ENCODE measurements at regions not wholly inside any gene's neighbourhood (a gene's known extent, or its start where the extent isn't known, plus 50 kb on each side); places are given as distances from the start of the nearest gene placed in this dataset.
A peak's percentile ranks its signal among the peaks of the same experiment; 100 is the strongest.

DNA sequence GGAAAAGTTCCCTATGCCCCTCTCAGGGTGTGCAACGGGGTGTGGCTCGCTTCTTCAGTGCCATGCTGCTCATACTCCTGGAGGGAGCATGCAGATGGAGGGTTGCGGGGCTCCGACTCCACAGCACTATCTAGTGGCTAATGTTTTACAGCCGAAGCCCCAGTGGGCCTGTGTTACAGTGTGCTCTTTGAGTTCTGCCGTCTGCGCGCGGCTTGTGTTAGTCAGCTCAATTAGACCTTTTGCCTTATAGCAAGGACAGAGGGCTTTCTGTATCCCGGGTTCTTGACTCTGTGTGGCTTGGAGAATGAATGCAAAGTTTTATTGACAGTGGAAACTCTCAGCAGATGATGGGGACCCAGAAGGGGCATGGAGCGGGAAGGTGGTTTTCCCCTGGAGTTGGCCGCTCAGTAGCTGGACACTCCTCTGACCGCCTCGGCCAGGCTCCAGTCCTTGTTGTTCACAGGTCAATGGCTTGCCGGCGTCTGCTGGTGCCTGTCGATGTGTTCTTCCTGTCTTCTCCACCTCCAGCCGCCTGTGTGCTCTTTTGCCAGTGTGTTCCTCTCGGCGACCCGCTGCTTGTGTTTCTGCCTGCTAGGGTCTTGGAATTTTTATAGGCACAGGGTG lies 383.4 kb downstream of the LMO7 start:
- DNase-seq (ENCODE audit: low spot score) = peak; percentile 18

DNA sequence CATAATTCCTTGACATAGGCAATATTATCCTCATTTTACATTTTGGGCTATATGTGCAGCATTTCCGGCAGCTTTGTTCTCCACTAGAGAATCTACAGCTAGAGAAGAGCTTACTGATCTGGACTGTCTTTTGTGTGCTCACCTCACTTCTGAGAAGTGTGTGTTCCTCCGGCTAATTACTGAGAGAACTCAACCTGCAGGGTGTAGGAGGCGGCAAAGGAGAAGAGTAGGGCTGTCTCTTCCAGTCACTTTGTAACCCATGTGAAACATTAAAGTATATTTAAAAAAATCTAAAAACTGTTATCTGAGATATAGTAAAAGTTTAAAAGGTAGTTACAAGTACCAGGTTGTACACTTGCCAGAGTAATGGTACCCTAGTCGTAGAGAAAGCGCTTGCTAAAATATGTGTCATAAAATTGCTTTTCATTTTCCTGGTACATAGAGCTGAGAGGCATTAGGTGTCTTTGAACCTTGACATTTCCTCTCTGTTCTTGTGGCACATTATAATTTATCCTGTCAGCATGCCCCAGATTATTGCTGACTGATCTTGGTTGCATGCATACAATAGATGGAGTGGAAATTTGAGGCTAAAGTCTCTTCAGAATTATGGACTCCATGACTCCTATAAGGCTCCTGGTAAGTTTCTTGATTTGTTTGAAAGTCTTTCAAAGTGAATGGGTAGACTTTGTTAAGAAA lies 381.9 kb downstream of the LMO7 start:
- no peak for DNase-seq (ENCODE audit: low spot score)

- DNase-seq (ENCODE audit: low spot score) = peak; percentile 40
These were observed 380.8 kb downstream of the LMO7 start for GRCh38 chr13:76016799-76017400.

GRCh38 chr13:76014406-76015318 lies 378.5 kb downstream of the LMO7 start:
- peak; percentile 9 for DNase-seq (ENCODE audit: low spot score)

DNA sequence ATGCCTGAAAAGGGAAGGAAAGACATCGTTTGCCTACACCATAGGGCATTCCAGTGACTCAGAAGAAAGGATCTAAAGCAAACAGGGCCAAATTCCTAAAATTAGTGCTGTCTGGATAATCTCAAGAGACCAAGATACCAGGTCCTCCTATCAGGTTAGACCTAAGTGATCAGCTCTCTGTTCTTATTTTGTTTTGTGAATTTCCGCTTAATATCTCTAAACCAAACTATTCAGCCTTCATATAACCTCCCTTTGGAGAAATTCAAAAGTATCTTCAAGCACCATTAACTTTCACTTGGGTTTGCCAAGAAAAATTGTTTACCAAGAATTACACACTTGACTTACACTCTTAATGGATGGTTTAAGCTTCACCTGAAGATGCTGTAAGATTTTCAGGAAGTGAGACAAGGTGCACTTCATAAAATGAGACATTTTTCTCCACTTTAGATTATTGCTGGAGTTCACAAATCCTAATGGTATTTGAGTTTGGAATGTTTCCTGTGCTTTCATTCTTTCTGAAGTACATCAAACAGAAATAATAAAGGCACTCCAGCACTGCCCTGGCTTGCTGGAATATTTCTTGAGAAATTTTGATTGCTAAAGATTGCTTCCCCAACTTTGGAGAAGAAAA lies 376.1 kb downstream of the LMO7 start:
- DNase-seq (ENCODE audit: low spot score) = no peak

- DNase-seq (ENCODE audit: low spot score) = no peak
These were observed 373.2 kb downstream of the LMO7 start for GRCh38 chr13:76009267-76009890.

DNA sequence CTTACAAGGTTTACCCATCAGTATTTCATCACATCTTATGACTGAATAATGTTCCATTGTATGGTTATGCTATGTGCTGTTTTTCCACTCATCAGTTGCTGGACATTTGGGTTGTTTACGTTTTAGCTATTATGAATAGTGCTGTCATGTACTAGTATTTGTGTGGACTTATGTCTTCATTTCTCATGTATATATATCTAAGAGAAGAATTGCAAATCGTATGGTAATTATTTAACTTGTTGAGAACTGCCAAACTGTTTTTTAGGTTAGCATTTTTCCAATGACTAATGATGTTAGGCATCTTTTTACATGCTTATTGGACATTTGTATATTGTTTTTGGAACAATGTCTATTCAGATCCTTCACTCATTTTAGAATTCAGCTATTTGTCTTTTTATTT lies 368.3 kb downstream of the LMO7 start:
- DNase-seq (ENCODE audit: low spot score) = no peak

DNA sequence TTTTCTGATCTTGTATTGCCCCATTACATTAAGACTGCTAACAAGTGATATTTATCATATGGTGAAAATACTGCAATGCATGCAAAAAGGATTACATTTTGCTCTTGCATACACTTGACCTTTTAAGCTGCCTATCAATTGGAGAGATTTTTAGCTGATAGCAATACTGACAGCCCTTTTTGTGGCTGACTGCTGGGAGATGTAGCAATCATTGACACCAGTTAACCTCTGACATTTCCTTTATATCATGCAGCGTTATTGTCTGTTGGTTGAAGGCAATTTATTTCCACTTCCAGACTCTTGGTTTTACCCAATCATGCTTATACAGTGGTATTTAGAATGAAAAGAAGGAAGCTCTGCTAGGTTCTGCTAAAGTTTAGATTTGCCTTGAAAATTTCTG lies 364.0 kb downstream of the LMO7 start:
- no peak for DNase-seq (ENCODE audit: low spot score)

GRCh38 chr13:75996582-75996981 lies 360.5 kb downstream of the LMO7 start:
- no peak for DNase-seq (ENCODE audit: low spot score)

DNA sequence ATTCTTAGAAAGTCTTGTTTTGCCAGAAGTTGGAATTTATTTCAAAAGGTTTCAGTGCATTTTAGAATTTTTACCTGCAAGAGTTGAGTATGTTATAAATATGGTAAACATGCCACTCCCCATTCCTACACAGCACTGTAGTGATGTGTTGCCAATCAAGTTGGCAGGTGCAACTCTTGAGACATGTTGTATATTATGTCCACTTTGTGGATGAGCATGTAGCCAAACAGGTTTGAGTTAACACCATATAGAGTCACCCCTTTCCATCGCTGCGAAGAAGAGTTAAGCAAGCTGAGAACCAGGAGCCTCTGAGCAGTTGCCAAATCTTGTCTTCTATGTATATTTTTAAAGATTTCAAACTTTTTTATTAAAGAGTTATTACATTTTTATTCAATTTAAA lies 359.8 kb downstream of the LMO7 start:
- DNase-seq (ENCODE audit: low spot score) = no peak

DNA sequence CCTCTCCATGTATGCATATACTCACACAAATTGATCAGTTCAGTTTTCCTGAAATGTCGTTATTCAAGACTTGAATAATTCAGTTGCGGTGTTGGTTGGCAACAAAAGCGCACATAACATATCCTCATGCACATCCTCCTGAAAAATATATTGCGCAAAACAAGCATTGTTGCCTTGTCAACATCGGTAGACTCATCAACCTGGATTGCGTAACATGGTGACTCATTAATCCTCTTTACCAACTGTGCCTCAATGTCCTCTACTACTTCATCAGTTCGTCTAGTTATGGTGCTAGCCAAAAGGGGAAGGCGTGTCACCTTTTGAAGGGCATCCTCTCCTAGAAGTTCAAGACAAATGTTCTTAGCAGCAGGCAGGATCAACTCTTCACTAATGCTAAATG lies 357.7 kb downstream of the LMO7 start:
- DNase-seq (ENCODE audit: low spot score) = no peak

DNA sequence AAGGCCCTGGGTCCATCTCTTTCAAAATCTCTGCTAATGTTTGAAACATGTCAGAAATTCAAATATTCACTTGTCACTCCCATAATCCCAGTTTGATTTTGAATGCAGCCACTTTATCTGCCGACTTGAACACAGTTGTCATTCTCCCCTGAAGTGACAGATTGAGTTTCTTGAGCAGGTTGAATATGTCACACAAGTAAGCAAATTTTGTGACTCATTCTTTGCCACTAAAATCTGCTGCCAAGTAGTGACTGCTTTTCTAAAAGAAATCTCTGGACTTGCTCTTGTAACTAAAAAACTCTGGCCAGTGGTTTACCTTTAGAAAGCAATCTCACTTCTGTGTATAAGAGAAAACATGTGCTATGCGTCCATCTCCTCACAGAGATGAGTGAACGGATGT lies 357.1 kb downstream of the LMO7 start:
- no peak for DNase-seq (ENCODE audit: low spot score)

DNA sequence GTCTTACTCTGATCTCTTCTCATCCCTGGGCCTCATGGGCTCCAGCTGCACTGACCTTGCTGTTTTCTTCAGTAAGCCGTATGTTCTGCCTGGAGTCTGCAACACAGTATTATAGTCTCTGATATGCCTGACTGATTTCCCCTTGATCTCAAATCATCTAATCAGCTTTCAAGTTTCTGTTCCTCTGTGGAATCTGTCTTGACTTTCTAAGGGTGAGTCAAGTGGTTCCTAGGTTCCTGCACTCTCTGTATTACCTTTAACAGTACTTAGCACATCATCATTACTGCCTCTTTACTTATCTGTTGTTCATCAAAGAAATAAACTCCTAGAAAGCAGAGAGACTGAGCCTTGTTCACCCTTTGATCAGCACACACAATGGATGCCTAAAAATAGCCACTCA lies 350.7 kb downstream of the LMO7 start:
- no peak for DNase-seq (ENCODE audit: low spot score)

GRCh38 chr13:75985132-75985531 lies 349.0 kb downstream of the LMO7 start:
- no peak for DNase-seq (ENCODE audit: low spot score)

GRCh38 chr13:75978818-75979217 lies 342.7 kb downstream of the LMO7 start:
- DNase-seq (ENCODE audit: low spot score) = no peak

DNA sequence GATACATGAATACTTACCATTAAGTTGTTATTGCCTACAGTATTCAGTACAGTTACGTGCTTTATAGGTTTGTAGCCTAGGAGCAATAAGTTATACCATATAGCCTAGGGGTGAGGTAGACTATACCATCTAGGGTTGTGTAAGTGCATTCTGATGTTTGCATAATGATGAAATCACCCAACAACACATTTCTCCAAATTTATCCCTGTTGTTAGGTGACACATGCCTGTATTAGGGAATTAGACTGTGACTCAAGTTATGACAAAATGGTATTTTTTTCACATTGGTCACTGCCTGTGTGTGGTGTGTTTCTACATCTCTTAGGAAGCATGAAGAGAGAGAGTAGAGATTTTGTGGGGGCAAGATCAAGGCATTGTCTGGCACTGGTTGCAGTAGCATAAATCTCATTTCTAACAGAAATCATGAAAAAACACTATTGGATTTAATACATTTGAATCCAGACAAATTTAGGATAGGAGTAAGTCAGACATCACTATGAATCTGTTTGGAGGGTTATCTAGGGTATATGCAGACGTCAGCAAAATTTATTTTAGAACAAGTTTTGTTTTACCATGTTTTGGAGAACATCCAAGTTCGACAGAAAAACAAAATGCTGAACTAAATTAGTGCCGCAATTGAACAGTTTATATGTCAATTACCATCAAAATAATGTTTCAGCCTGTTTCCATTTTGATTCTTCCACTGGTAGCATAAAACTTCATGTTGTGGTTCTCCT lies 332.1 kb downstream of the LMO7 start:
- DNase-seq (ENCODE audit: low spot score) = no peak

DNA sequence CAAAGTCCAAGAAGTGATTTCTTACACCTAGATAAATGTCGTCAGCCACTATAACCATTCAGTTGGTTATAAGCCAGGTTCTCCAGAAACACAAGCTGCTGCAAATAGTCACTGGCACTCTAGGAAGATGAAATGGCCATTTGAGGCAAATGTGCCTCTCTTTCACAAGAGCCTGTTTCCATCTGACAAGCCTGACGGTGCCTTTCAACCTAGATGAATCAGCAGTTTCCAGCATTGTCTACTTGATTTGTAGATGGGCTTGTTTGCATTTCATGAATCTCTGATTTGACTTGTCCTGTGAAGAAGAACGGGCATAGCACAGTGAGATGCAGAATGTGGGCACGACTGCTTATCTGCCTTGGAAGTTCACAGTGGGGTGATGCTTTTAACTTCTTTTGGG lies 327.2 kb downstream of the LMO7 start:
- DNase-seq (ENCODE audit: low spot score) = no peak

DNA sequence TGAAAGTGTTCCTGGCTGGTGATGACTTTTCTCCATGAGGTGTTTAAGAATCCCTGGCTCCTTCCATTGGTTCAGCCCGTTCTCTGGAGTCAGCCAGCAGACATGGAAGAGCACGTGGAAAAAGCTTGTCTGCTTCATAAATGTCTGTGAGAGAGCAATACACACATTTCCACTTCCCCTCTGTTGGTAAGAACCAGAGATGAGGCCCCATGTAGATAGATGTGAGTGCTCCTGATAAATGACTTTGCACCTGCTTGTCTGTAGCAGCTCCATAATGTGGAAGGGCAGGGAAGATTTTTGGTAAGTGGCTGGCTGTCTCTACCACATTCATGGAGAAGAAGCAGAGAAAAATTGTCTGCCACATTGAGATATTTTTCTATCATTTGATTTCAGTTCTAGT lies 325.8 kb downstream of the LMO7 start:
- peak; percentile 35 for DNase-seq (ENCODE audit: low spot score)

DNA sequence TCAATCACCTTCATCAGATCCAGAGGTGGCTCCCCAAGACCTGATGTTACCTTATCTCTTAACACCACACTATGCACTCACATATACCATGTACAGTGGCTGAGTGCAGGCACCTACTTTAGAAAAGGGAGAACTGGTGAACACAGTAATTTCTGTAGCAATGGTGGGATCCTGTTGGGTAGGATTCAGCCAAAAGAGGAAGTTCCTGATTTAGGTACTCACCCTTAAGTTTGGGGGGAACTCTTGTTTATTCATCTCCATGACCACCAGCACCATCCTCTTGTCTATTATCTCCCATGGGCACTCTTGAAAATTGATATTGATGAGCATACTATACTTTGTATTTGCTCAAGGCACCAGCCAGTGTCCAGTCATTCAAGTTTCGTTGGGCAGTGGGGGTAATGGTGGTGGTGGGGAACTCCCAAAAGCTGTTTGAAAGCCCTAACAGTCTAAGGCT lies 324.4 kb downstream of the LMO7 start:
- DNase-seq (ENCODE audit: low spot score) = no peak

DNA sequence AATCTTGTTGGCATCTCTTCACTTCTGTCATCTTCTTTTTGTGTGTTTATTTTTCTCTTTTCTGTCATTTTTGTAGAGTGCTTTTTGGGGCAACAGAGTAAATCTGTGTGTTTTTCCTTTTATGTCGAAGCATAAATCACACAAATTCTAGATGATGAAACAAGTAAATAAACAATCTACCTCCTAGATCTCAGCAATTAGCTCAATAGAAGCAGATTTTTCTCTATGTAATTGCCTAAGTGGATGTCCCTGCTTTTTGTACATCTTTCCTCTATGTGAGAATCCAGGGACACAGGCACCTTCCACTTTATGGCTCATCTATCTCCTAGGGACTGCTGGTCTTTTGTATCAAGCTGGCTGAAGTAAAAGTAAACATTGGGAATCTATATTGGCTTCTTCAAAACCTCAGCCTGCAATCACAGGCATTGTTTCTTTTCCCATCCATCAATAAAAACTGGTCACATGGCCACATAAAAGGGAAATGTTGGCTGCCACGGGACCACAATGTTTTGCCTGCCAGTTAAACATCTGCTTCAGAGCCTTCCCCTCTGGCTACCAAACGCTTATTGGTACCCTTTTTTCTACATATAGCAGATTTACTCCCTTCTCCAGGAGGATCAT lies 323.8 kb downstream of the LMO7 start:
- DNase-seq (ENCODE audit: low spot score) = peak; percentile 94

Measured in SK-N-DZ (cell line).